K562 (cell line): ENCODE measurements at regions not wholly inside any gene's neighbourhood (a gene's known extent, or its start where the extent isn't known, plus 50 kb on each side); places are given as distances from the start of the nearest gene placed in this dataset.

Experiments used
- CBFB ChIP-seq: sonication (generic); formaldehyde crosslinking; IDR thresholded peaks from 2 replicates; pipeline ENCODE4 v1.4.0; 2020; ENCODE audit warnings: mild to moderate bottlenecking, missing genetic modification reagents
- CEBPZ ChIP-seq: fragments of 150-350 bp; IDR thresholded peaks from 2 replicates; pipeline ENCODE4 v1.6.1; 2014; ENCODE audit warnings: low read depth, mild to moderate bottlenecking, low read length, borderline replicate concordance
- CHCHD3 ChIP-seq: fragments of 250-450 bp; sonication (Bioruptor Pico); IDR thresholded peaks from 2 replicates; pipeline ENCODE4 v2.1.2; 2022; ENCODE audit warnings: mild to moderate bottlenecking
- CTCF ChIP-seq, 3 experiments: IDR thresholded peaks in 2 of 3; conservative IDR thresholded peaks in 1 of 3; 2 replicates each; pipeline ENCODE4 v1.5.1; 2011 to 2012; ENCODE audit warnings: low read length in 3 of 3, mild to moderate bottlenecking in 3 of 3, control low read depth in 2 of 3, improper control_type of control experiment in 1 of 3, inconsistent platforms in 1 of 3, low read depth in 1 of 3, mixed read lengths in 1 of 3, moderate library complexity in 1 of 3; ENCODE audit not compliant: insufficient read depth in 2 of 3
- HOXB6 ChIP-seq: fragments of 250-450 bp; sonication (Bioruptor Pico); IDR thresholded peaks from 2 replicates; pipeline ENCODE4 v1.5.1; 2022; ENCODE audit warnings: mild to moderate bottlenecking, borderline replicate concordance
- ZNF707 ChIP-seq: fragments of 250-450 bp; sonication (Bioruptor Pico); conservative IDR thresholded peaks from 2 replicates; pipeline ENCODE4 v1.8.0; 2022; ENCODE audit warnings: inconsistent platforms, mild to moderate bottlenecking, moderate library complexity

DNA sequence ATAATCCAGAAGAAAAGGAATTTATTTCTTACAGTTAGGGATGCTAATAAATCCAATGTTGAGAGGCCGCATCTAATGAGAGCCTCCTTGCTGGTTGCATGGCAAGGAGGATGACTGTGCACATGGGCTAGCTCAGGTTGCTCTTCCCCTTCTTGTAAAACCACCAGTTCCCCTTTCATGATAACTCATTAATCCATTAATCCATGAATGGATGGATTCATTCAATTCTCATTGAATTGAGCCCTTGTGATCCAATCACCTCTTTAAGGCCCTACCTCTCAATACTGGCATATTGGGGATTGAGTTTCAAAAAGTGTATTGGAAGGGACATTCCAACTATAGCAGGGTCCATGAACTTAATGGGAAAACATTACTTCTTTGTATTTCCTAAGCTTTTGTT, 149.5 kb downstream of the BMP2 start:
- TF ChIP-seq HOXB6 (CRISPR knock-in tag): no peak
- TF ChIP-seq CHCHD3 (CRISPR knock-in tag): no peak
- TF ChIP-seq CEBPZ: no peak
- TF ChIP-seq CTCF (IDR thresholded peaks at IDR 0.05 in 2 of 3, conservative IDR thresholded peaks at IDR 0.05 in 1 of 3; ENCODE audit: insufficient read depth in 2 of 3, low read depth in 1 of 3, low read length in 3 of 3): no peak
- TF ChIP-seq CBFB (CRISPR knock-in tag): no peak
- TF ChIP-seq ZNF707 (CRISPR knock-in tag): no peak
